NCI-H146 treated with DMSO at 0.1 percent for 48 hours (cell line): ENCODE measurements at regions not wholly inside any gene's neighbourhood (a gene's known extent, or its start where the extent isn't known, plus 50 kb on each side); places are given as distances from the start of the nearest gene placed in this dataset.

ENCODE experiments used
- DNase-seq: peaks from one replicate; lab custom pipeline; 2025; ENCODE audit not compliant: unreplicated experiment; lab: John Stamatoyannopoulos, UW

DNA sequence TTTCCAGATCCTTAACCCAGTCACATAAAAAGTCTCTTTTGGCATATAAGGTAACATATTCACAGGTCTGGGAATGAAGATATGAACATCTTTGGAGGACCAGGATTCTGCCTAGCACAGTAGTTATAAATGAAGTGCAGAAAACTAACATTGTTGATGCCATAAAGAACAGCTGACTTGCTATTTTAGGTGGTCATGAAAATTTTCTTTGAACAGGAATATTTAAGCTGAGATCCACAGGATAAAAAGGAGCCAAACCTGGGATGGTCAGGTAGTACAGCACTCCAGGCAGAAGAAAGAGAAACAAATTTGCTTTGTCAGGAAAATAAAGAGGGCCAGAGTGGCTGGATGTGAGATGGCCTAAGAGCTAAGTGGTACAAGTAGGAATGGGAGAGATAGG lies 80.0 kb downstream of the CENPW start:
- no peak for DNase-seq

DNA sequence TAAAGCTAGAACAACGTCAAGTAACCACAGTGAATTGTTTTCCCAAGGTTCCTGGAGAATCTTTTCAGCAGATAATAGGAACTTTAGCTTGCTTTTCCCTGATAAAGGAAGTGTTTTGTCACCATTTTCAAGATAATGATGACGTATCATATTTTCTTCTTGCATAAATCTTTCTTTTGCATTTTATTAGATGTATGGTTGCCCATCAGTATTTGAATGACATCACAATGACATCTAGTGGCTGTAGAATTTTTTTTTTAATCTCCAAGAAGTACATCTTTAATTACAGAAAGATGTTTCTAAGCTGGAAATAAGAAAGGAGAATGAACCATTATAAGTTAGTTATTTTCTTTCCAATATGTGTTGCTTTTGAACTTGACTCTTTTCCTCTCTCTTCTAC lies 83.0 kb downstream of the CENPW start:
- no peak for DNase-seq

DNA sequence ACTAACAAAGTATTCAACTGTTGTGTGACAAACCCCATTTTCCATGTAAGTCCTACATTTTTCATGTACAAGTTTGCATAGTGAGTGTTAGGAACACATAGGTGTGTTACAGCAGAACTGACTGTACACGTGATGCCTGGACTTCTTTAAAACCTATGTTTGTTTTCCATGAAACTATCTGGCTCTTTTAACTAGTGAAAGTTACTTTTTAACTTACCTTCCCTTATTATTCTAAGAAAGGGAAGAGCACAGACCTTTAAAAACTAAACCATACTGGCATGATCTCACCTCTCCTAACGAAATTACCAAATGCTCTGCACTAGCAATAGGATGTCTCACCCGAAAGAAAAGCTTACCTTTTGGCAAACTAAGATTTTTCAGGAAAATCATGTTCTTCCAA lies 87.8 kb downstream of the CENPW start:
- DNase-seq: no peak

DNA sequence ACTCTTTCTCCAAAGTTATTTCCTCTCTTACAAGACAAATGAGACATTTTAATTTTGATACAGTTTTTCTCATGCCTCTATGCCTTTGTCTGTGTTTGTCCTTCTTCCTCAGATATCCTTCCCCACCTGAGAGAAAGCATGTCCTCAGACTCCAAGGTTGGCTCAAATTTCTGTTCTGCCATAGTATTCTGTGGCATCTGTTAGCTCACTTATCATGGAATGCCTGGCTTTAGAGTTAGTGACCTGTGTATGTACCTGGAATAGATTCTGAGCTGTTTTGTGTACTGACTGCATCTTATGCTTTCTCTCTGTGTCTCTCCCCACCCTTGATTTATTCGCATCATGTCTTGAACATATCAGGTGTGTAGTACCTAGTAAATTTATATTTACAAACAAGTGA lies 90.0 kb downstream of the CENPW start:
- DNase-seq: no peak

GRCh38 chr6:126432564-126432963 lies 92.6 kb downstream of the CENPW start:
- DNase-seq: no peak

DNA sequence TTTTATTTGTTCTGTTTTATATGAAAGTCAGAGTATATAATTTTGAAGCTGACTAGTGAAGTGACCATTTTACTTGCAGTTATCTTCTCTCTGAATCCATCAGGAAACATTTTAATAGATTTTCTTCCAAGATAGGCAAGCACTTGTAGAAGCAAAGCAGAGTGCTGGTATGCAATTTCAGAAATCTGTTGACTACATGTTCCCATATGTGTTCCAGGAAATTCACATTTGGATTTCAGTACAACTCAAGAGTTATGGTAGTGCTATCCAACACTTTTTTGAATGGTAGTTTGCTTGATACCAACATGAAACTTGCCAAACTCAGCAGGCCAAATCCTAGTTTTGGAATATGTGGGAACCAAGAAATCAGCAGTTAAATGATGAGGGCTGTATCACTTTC lies 94.0 kb downstream of the CENPW start:
- no peak for DNase-seq

DNA sequence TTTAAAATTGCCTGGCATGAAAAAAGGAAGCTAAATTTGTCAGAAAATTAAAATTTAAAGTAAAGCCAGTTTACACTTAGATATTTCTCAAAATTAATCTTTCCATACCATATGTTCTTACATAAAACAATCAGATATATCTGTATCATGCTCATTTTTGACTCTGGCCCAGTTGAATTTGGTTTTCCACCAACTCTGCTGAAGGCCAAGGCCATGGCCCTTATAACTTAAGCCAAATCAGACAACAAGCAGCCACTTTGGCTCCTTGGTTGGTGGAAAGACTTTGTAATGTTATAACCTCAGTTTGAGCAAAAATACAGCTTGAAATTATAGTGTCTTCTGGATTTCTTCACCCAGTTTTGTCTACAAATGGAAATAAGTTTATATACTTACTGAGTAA lies 97.3 kb downstream of the CENPW start:
- DNase-seq: no peak

- no peak for DNase-seq
Observed at GRCh38 chr6:126439040-126439439, 99.1 kb downstream of the CENPW start.

- no peak for DNase-seq
Observed at GRCh38 chr6:126440923-126441322, 101.0 kb downstream of the CENPW start.

DNA sequence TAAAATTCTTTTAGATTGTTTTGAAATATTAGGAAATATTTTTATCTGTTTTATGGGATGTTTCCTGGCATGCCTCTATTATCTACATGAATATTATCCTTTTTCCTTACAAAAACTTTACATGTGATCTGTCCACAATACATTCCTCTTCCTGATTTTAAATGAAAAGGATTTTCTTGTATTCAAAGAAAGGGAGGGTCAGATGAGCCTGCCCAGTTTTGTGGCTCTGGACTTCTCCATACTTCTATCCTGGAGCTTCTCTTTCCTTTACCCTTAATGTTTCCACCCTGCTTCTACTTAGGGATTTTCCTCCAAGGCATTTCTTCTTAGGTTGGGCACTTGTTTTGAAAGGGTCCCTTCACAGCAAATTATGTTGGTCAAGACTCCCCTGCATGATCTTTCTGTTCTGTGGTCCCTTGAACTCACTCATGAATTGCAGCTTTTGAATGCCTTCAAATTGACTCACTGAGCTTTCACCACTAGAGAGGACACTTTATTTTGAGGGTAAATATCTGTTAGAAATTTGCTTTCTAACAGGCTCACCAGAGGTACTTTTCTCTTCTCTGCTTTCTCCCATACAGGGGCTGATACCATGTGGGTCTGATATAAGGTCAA lies 104.9 kb downstream of the CENPW start:
- DNase-seq: no peak

DNA sequence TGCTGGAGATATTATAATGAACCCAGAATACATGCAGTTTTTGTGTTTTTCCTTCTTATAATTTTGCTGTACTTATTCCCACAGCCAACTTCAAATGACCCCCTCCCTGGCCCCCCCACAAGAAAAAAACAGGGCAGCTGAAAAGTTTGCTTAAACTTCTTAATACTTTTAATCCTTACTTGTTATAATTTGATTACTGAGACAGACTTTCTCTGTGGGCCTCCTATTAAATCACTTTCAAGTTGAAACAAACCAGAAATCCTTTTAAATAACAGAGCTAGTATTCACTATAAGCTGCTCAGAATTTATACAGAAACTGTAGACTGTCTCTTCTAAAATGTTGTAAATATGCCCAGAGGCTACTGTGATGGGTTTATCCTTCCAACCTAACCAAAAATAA lies 106.3 kb downstream of the CENPW start:
- no peak for DNase-seq

GRCh38 chr6:126447367-126447766 lies 107.5 kb downstream of the CENPW start:
- DNase-seq: no peak

DNA sequence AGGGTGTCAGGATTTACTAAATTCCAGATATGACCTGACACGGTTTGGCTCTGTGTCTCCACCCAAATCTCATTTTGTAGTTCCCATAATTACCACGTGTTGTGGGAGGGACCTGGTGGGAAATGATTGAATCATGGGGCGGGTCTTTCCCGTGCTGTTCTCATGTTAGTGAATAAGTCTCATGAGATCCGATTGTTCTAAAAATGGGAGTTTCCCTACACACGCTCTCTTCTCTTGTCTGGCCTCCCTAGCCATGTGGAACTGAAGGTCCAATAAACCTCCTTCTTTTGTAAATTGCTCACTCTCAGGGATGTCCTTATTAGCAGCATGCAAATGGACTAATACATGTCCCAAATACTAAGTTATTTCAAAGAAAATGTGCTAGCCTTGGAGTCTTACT lies 121.1 kb downstream of the CENPW start:
- DNase-seq: no peak

DNA sequence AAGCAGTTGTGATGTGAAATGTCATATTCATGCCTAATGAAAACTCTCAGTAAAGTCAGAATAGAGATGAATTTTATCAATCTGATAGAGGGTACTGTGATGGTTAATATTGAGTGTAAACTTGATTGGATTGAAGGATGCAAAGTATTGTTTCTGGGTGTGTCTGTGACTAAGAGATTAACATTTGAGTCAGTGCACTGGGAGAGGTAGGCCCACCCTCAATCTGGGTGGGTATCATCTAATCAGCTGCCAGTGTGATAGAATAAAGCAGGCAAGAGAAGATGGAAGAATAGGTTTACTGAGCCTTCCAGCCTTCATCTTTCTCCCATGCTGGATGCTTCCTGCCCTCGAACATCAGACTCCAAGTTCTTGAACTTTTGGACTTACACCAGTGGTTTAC lies 124.3 kb downstream of the CENPW start:
- no peak for DNase-seq

- DNase-seq: no peak
Observed at GRCh38 chr6:126475449-126475848, 135.5 kb downstream of the CENPW start.

- no peak for DNase-seq
Observed at GRCh38 chr6:126477678-126478077, 137.8 kb downstream of the CENPW start.

- DNase-seq: no peak
Observed at GRCh38 chr6:126480268-126480667, 140.4 kb downstream of the CENPW start.

- DNase-seq: no peak
Observed at GRCh38 chr6:126481319-126481718, 141.4 kb downstream of the CENPW start.

DNA sequence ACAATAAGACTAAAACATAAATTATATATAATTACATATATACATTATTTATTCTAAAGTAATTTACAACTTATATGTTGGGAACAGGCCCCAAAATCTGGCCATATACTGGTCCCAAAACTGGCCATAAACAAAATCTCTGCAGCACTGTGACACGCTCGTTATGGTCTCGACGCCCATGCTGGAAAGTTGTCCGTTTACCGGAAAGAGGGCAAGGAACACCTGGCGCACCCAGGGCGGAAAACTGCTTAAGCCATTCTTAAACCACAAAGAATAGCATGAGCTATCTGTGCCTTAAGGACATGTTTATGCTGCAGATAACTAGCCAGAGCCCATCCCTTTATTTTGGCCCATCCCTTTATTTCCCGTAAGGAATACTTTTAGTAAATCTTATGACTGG lies 164.9 kb downstream of the CENPW start:
- DNase-seq: no peak

DNA sequence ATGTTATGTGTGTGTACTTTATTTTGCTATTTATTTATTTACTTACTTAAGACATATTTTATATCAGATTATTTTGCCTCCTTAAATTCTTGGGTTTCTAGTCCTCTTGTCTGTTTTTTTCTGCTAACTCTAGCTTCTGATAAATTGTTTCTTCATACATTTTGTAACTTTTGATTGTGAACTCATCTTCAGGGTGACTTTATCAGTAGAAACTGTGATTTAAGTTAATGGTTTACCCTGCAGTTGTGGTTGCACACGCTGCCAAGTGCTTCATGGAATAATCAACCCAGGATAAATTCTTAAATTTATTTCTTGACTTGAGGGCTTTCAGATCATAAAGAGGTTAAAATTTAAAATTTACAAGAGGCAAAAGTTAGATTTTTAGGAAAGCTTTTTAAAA lies 173.3 kb downstream of the CENPW start:
- DNase-seq: no peak

GRCh38 chr6:126516411-126516810 lies 176.5 kb downstream of the CENPW start:
- DNase-seq: no peak

GRCh38 chr6:126524811-126525326 lies 185.0 kb downstream of the CENPW start:
- no peak for DNase-seq

DNA sequence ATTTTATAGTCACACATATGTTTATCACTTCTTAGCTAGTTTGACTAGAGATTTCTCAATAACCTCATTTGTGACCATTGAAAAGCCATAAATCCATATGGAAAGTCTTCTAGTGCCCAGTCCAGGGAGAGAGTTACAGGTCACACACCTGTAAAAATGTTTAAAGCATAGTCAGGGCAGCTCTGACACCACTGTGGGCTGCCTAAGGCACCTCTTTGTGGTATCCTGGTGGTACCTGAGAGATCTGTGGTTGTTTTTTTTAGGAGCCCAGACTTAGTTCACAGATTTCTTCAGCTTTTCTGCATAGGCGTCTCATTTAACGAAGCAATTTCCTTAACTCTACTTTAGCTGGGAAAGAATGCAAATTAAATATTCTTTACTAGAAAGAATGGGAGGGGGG lies 186.6 kb downstream of the CENPW start:
- DNase-seq: no peak
